Tongue (tissue), 1 donor: ENCODE measurements at regions not wholly inside any gene's neighbourhood (a gene's known extent, or its start where the extent isn't known, plus 50 kb on each side); places are given as distances from the start of the nearest gene placed in this dataset.
"Not testable (repeated sequence)": the region's sequence is repeated elsewhere in the genome, so short reads cannot be mapped to it uniquely, and the experiment has no call there.

Experiments used
- DNase-seq: peaks from one replicate; pipeline ENCODE4 v3.0.0-alpha.2; 2015

- DNase-seq, result no peak
Observed at GRCh38 chr3:69484507-69485393, 98.9 kb upstream of the FRMD4B start.

- no peak for DNase-seq
Observed at GRCh38 chr3:69483449-69483848, 97.6 kb upstream of the FRMD4B start.

GRCh38 chr3:69480986-69481385, 95.1 kb upstream of the FRMD4B start:
- not testable (repeated sequence) for DNase-seq

- DNase-seq, result no peak
Observed at GRCh38 chr3:69474186-69474585, 88.3 kb upstream of the FRMD4B start.

GRCh38 chr3:69472093-69472492, 86.2 kb upstream of the FRMD4B start:
- DNase-seq, result no peak

GRCh38 chr3:69463531-69463930, 77.6 kb upstream of the FRMD4B start:
- DNase-seq, result peak; percentile 35

GRCh38 chr3:69462826-69463100, 76.9 kb upstream of the FRMD4B start:
- DNase-seq, result no peak

- peak; percentile 32 for DNase-seq
Observed at GRCh38 chr3:69462022-69462825, 76.3 kb upstream of the FRMD4B start.

GRCh38 chr3:69460034-69460433, 74.1 kb upstream of the FRMD4B start:
- no peak for DNase-seq

- DNase-seq, result no peak
Observed at GRCh38 chr3:69458803-69459365, 73.0 kb upstream of the FRMD4B start.

- DNase-seq, result no peak
Observed at GRCh38 chr3:69456631-69457030, 70.7 kb upstream of the FRMD4B start.

- DNase-seq, result no peak
Observed at GRCh38 chr3:69454204-69454787, 68.4 kb upstream of the FRMD4B start.

GRCh38 chr3:69452295-69452694, 66.4 kb upstream of the FRMD4B start:
- DNase-seq, result no peak

- DNase-seq, result peak; percentile 92
Observed at GRCh38 chr3:69451594-69451993, 65.7 kb upstream of the FRMD4B start.

- no peak for DNase-seq
Observed at GRCh38 chr3:69448877-69449276, 63.0 kb upstream of the FRMD4B start.

GRCh38 chr3:69446402-69447072, 60.6 kb upstream of the FRMD4B start:
- DNase-seq, result no peak

- DNase-seq, result no peak
Observed at GRCh38 chr3:69445498-69445897, 59.6 kb upstream of the FRMD4B start.

GRCh38 chr3:69445024-69445423, 59.1 kb upstream of the FRMD4B start:
- DNase-seq, result no peak

GRCh38 chr3:69443457-69443920, 57.6 kb upstream of the FRMD4B start:
- DNase-seq, result no peak

- no peak for DNase-seq
Observed at GRCh38 chr3:69442771-69443311, 57.0 kb upstream of the FRMD4B start.

- DNase-seq, result no peak
Observed at GRCh38 chr3:69441732-69442131, 55.8 kb upstream of the FRMD4B start.

- no peak for DNase-seq
Observed at GRCh38 chr3:69441040-69441439, 55.2 kb upstream of the FRMD4B start.
